Omental fat pad (tissue), 3 donors: ENCODE measurements at regions not wholly inside any gene's neighbourhood (a gene's known extent, or its start where the extent isn't known, plus 50 kb on each side); places are given as distances from the start of the nearest gene placed in this dataset.

Source experiments
- ATAC-seq: fragments of 150-250 bp; one replicate; pipeline ENCODE4 v1.9.1; 2016; ENCODE audit warnings: mild to moderate bottlenecking, moderate library complexity; ENCODE audit not compliant: low FRiP score
- DNase-seq: peaks from one replicate; pipeline ENCODE4 v3.0.0-alpha.2; 2019; ENCODE audit warnings: low spot score
- TF ChIP-seq, protein P1 (sequence below), 3 donors: fragments of 450-650 bp; IDR thresholded peaks; one replicate each; pipeline ENCODE4 v1.5.1; 2016 to 2017; ENCODE audit warnings: antibody characterized with exemption in 3 of 3, mild to moderate bottlenecking in 3 of 3, moderate library complexity in 2 of 3

DNA sequence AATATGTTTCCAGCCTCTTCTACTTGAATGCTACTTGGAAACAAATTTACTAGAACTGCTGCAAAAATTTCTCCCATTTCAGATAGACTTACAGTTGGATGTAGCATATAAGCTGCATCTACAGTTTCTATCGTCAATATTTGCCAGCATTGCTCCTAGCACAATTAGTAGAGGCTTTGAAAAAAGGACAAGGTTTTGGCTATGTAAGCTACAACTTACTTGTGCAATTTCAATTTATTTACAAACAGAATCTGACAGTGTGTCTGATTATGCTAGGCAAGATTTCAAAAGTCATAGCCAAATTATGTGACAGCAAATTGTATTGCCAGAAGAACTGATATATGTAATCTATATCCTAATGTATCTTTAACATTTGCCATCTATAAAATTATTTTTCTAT, 628.4 kb upstream of the FAM174A start:
- ATAC-seq (no peak), DNase-seq (no peak)
- TF ChIP-seq, protein P1, sequence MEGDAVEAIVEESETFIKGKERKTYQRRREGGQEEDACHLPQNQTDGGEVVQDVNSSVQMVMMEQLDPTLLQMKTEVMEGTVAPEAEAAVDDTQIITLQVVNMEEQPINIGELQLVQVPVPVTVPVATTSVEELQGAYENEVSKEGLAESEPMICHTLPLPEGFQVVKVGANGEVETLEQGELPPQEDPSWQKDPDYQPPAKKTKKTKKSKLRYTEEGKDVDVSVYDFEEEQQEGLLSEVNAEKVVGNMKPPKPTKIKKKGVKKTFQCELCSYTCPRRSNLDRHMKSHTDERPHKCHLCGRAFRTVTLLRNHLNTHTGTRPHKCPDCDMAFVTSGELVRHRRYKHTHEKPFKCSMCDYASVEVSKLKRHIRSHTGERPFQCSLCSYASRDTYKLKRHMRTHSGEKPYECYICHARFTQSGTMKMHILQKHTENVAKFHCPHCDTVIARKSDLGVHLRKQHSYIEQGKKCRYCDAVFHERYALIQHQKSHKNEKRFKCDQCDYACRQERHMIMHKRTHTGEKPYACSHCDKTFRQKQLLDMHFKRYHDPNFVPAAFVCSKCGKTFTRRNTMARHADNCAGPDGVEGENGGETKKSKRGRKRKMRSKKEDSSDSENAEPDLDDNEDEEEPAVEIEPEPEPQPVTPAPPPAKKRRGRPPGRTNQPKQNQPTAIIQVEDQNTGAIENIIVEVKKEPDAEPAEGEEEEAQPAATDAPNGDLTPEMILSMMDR (IDR thresholded peaks at IDR 0.05), result no peak

DNA sequence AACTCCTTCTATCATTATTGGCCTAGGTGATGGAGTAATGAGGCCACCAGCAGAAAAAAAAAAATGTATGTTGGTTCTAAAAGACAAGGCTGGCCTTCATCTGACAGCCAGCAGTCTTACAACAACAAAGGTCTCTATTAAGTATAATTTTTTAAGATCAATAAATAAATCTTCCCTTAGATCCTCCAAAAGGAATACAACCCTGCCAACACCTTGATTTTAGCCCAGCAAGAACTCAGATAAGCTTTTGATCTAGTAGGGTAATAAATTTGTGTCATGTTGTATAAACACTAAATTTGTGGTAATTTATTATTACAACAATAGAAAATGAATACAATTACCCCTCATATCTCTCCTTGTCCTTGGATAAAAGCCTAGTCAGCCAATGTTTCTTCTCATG, 633.2 kb upstream of the FAM174A start:
- TF ChIP-seq, protein P1 (IDR thresholded peaks at IDR 0.05), result no peak
- ATAC-seq (no peak), DNase-seq (no peak)

DNA sequence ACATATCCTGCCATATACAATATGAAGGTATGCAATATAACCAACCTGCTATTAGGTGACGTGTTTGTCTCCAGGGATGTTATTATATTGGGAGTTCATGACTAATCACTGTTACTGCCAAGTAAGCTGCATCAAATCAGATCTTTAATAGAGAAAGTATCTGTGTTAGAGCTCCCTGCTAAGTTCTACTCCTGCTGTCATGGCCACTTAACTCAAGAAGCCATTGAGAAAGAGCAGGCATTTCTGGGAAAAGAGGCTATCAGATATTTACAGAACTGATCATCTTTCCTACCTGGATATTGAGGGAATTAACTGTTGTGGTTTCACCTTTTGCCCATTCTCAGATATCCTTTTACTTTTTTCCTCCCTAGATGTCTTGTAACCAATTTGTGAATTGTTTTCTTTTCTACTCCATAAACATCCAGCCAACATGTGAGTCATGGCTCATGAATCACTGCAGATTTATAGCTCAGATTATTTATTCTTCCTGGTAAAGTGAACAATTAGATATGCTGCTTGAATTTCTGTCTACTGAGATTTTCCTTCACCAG, 634.8 kb upstream of the FAM174A start:
- DNase-seq (no peak), ATAC-seq (no peak)
- TF ChIP-seq, protein P1 (IDR thresholded peaks at IDR 0.05), result no peak

DNA sequence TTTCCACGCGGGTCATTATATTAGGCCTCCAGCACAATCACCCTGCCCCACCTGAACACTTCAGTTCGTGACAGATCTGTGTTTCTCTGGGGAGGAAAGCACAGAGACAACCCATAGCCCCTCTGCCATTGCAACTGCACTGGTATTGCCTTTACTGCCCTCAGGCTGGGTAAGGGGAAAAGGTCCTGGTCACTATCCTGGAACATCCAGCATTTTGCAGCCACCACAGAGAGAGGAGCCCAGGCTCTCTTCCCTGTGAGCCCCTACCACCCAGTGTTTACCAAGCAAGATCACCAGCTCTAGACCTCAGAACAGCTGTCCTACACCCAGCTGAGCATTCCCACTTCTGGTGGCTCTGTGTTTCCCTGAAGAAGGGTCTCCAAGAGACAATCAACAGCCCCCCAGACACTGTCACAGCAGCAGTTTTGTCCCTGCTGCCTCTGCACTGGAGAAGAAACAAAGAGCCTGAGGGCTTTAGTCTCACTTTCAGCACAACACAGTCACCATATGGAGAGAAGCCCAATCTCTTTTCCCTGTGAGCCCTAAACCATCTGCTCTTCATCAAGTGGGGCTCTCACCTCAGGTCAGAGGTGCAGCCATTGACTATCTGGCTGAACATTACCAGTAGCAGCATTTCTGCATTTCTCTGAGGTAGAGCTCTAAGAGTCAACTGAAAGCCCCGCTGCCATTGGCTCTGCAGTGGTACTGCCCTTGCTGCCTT, 655.2 kb upstream of the FAM174A start:
- ATAC-seq (no peak), DNase-seq (no peak)
- TF ChIP-seq, protein P1 (IDR thresholded peaks at IDR 0.05), result no peak

DNA sequence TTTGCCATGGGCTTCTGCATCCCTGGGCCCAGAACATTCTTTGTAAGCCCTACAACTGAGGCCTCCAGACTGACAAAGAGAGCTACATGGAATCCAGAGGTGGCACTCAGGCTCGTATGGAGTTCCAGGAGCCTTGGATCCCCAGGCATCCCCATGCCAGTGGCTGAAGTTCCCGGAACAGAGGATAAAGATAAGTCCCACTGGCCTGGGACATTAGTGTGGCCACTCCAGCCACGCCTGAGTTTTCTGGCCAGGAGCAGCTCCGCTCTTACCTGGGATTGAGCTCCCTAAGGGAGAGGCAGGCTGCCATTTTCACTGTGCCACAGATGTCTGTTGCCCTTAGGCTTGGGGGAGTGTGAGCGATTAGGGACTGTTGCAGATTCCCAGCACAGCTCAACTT, 656.3 kb upstream of the FAM174A start:
- ATAC-seq (no peak), DNase-seq (no peak)
- TF ChIP-seq, protein P1 (IDR thresholded peaks at IDR 0.05), result no peak

DNA sequence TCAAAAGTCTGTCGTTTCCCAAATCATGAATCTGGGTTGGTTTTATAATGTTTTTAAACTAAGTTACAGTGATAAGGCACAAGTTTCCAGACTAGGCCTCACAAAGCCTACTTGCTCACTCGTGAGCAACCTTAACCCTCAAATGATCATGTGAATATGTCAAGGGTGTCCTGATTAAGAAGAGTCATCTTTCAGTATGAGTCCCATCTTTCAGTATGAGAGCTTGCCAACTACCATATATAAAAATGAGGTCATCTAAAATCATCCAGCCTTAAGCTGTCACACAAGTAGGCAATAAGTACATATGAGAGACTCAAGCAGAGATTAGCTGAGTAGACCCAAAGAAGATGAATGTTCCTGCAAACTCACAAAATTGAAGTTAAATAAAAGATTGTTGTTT, 668.4 kb upstream of the FAM174A start:
- no peak for ATAC-seq
- DNase-seq, result no peak
- TF ChIP-seq, protein P1 (IDR thresholded peaks at IDR 0.05), result no peak

DNA sequence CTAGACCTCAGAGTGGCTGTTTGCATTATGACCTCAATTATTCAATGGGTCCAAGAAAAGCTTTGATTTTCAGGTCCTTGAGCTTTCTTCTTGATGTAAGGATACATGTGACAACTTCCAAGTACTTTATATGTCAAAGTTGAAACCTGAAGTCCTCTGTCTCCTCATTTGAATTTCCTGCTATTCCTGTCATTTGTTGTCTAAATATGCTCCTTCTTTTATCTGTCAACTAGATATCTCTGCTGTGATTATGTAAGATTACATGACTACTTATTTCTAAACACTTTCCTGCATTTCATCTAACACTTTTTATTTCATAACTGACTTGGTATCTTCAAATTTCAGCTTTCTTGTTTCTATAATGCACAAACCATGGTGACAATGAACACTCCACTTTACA, 670.0 kb upstream of the FAM174A start:
- DNase-seq (no peak), ATAC-seq (no peak)
- TF ChIP-seq, protein P1 (IDR thresholded peaks at IDR 0.05), result no peak
